Spleen (tissue), 11 donors: ENCODE measurements at regions not wholly inside any gene's neighbourhood (a gene's known extent, or its start where the extent isn't known, plus 50 kb on each side); places are given as distances from the start of the nearest gene placed in this dataset.

Experiments used
- DNase-seq: peaks from one replicate; pipeline ENCODE4 v3.0.0-alpha.2; 2020
- H3K27ac ChIP-seq, 8 donors: fragments of 200-600 bp; sonication (generic) in 7 of 8; 1 replicate in 4 of 8; 2 replicates in 4 of 8; pipeline versions ENCODE4 v1.5.0 to v1.8.0; 2016 to 2021; ENCODE audit warnings: inconsistent platforms in 4 of 8, mild to moderate bottlenecking in 4 of 8, moderate library complexity in 1 of 8
- H3K27me3 ChIP-seq, 7 donors: fragments of 200-600 bp; sonication (generic) in 6 of 7; replicated peaks in 1 of 7; 1 replicate in 4 of 7; 2 replicates in 3 of 7; pipeline versions ENCODE4 v1.5.0 to v1.8.0; 2016 to 2021; ENCODE audit warnings: inconsistent platforms in 3 of 7, mild to moderate bottlenecking in 1 of 7
- H3K36me3 ChIP-seq, 6 donors: fragments of 200-600 bp; sonication (generic) in 5 of 6; 1 replicate in 4 of 6; 2 replicates in 2 of 6; pipeline versions ENCODE4 v1.5.0 to v1.8.0; 2016 to 2021; ENCODE audit warnings: inconsistent platforms in 2 of 6
- H3K4me1 ChIP-seq, 6 donors: fragments of 200-600 bp; sonication (generic) in 5 of 6; 1 replicate in 3 of 6; 2 replicates in 3 of 6; pipeline versions ENCODE4 v1.5.0 to v1.8.0; 2016 to 2021; ENCODE audit warnings: inconsistent platforms in 3 of 6
- H3K4me3 ChIP-seq, 8 donors: fragments of 200-600 bp; sonication (generic) in 7 of 8; 1 replicate in 4 of 8; 2 replicates in 4 of 8; pipeline versions ENCODE4 v1.5.0 to v1.8.0; 2016 to 2021; ENCODE audit warnings: inconsistent platforms in 4 of 8, mild to moderate bottlenecking in 4 of 8, moderate library complexity in 2 of 8
- H3K9me3 ChIP-seq, 8 donors: fragments of 200-600 bp; sonication (generic) in 7 of 8; 1 replicate in 4 of 8; 2 replicates in 4 of 8; pipeline versions ENCODE4 v1.5.0 to v1.8.0; 2016 to 2021; ENCODE audit warnings: inconsistent platforms in 4 of 8
- POLR2A ChIP-seq, 3 donors: fragments of 450-650 bp; IDR thresholded peaks; one replicate each; pipeline ENCODE4 v1.5.1; 2017; ENCODE audit warnings: antibody characterized with exemption in 3 of 3, mild to moderate bottlenecking in 1 of 3
- POLR2AphosphoS5 ChIP-seq, 3 donors: sonication (generic); formaldehyde crosslinking; IDR thresholded peaks; one replicate each; pipeline ENCODE4 v1.5.1; 2017; ENCODE audit warnings: antibody characterized with exemption in 3 of 3
- WGBS, 5 donors: extraction: QIAGEN DNeasy Blood & Tissue Kit in 3 of 5; methylation state at CpG; one replicate each; pipeline versions ENCODE4 v1.1.5 to v1.1.7; 2013 to 2018; 5-methylcytosine and 5-hydroxymethylcytosine counted together
- intact Hi-C: fragments of 100-400 bp; cut with DNase I; formaldehyde crosslinking; loops from one replicate; pipeline ENCODE4 v1.15.0; 2023; ENCODE audit warnings: low total_unique reads
- microRNA-seq, 3 donors: library from miRNA; unstranded; fragments of <30 nt; microRNA quantifications; one replicate each; pipeline versions ENCODE4 to v1.1.0, GENCODE V29; 2019 to 2020
- small RNA-seq, 4 donors: library from RNA; depleted of rRNA; stranded (forward); fragments of <200 nt; gene quantifications; one replicate each; pipeline ENCODE3, GENCODE V24; 2016
- TF ChIP-seq, protein P1 (sequence below), 11 experiments: fragments of 200-600 bp in 7 of 11; fragments of 450-650 bp in 4 of 11; sonication (generic) in 4 of 11; IDR thresholded peaks in 8 of 11; conservative IDR thresholded peaks in 3 of 11; 1 replicate in 7 of 11; 2 replicates in 4 of 11; pipeline versions ENCODE4 v1.4.0 to v1.8.0; 2016 to 2021; ENCODE audit warnings: antibody characterized with exemption in 11 of 11, inconsistent platforms in 4 of 11, mild to moderate bottlenecking in 1 of 11
- donor health status: healthy with polysubstance abuse.
- donor health status: DM: no; HTN: no; CAD: no; lungs with moderate emphysema.
- donor health status: DM: no; HTN: no; CAD: no.
- donor health status: Bipolar disorder and iron deficiency.
- donor health status: healthy.
- donor health status: DM: no; HTN: no; CAD: no.
- donor health status: DM: yes; HTN: yes; CAD: no.

DNA sequence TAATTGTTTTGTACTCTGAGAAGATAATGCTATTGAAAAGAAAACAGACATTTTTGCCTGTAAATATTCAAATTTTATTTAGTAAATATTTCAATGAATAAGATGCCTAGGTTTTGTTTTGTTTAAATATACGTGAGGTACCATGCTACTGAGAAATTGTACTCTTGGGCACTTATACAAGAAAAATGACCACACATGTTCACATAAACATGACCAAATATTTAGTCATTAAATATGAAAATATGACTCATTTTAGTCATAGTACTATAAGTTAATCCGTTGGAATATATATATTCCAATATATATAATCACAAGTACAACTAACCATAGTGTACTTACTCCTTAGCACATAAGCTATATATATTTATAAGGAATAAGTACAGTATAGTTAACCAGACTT is 56.7 kb upstream of the ZNF804A start:
- WGBS, 5 donors = 75 to 88% (median 79%) methylated on average over 2 of the region's 2 CpGs
- intact Hi-C loops = no loop called here
- no peak overlapping the region for H3K27ac ChIP-seq

DNA sequence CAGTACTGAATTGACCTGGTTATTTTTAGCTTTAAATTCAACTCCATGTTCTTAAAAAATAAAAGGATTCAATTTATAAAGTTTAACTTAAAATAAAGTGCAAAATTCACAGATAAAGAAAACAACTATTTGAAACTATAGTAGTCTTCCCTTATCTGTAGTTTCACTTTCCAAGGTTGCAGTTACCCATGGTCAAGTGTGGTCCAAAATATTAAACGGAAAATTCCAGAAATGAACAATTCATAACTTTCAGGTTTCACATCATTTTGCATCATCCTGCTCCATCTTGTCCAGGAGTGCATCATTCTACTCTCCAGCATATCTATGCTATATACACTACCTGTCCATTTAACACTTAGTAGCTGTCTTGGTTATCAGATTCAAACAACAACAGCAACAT is 54.5 kb upstream of the ZNF804A start:
- H3K9me3 ChIP-seq = peaks cover 0 to 8% (median 0%) of the 10 kb centered on the region in 8 donors
- no peak for TF ChIP-seq POLR2AphosphoS5 (IDR thresholded peaks at IDR 0.05)
- TF ChIP-seq, protein P1, sequence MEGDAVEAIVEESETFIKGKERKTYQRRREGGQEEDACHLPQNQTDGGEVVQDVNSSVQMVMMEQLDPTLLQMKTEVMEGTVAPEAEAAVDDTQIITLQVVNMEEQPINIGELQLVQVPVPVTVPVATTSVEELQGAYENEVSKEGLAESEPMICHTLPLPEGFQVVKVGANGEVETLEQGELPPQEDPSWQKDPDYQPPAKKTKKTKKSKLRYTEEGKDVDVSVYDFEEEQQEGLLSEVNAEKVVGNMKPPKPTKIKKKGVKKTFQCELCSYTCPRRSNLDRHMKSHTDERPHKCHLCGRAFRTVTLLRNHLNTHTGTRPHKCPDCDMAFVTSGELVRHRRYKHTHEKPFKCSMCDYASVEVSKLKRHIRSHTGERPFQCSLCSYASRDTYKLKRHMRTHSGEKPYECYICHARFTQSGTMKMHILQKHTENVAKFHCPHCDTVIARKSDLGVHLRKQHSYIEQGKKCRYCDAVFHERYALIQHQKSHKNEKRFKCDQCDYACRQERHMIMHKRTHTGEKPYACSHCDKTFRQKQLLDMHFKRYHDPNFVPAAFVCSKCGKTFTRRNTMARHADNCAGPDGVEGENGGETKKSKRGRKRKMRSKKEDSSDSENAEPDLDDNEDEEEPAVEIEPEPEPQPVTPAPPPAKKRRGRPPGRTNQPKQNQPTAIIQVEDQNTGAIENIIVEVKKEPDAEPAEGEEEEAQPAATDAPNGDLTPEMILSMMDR (IDR thresholded peaks at IDR 0.05 in 8 of 11, conservative IDR thresholded peaks at IDR 0.05 in 3 of 11) = no peak
- no peak for TF ChIP-seq POLR2A (IDR thresholded peaks at IDR 0.05)
- H3K4me1 ChIP-seq = no peaks in the 10 kb centered on the region
- no peak overlapping the region for H3K4me3 ChIP-seq
- WGBS, 5 donors = 70 to 82% (median 75%) methylated on average over 1 of the region's 1 CpG
- no peaks in the 10 kb centered on the region for H3K36me3 ChIP-seq
- intact Hi-C loops = no loop called here
- no peak for DNase-seq
- H3K27ac ChIP-seq = no peak overlapping the region
- H3K27me3 ChIP-seq = no peaks in the 10 kb centered on the region

More for the DNA sequence above, 56.7 kb upstream of the ZNF804A start:
- TF ChIP-seq, protein P1 (IDR thresholded peaks at IDR 0.05 in 8 of 11, conservative IDR thresholded peaks at IDR 0.05 in 3 of 11) = no peak
- TF ChIP-seq POLR2A (IDR thresholded peaks at IDR 0.05) (no peak), POLR2AphosphoS5 (IDR thresholded peaks at IDR 0.05) (no peak)
- Histone ChIP-seq H3K4me1 (no peaks in the 10 kb centered on the region), H3K9me3 (peaks cover 0 to 8% (median 0%) of the 10 kb centered on the region in 8 donors), H3K36me3 (no peaks in the 10 kb centered on the region), H3K27me3 (no peaks in the 10 kb centered on the region), H3K4me3 (no peak overlapping the region)
- DNase-seq = no peak

Small RNAs in the stretch of these regions (microRNA-seq; reads per million reads assigned to microRNA genes)
- gene MIR548AE1 = 0 reads per million in 3 donors

Small RNAs in the stretch of these regions (small RNA-seq; reads per million reads assigned to genes)
- 0 reads per million in 4 donors for gene MIR548AE1
